ENCODE measurements at regions not wholly inside any gene's neighbourhood (a gene's known extent, or its start where the extent isn't known, plus 50 kb on each side); places are given as distances from the start of the nearest gene placed in this dataset.

- DNase-seq = no peak
These were observed 217.7 kb upstream of the TLE3 start for GRCh38 chr15:70315431-70315830.

- no peak for DNase-seq
These were observed 217.0 kb upstream of the TLE3 start for GRCh38 chr15:70314688-70315087.

- DNase-seq = no peak
These were observed 216.3 kb upstream of the TLE3 start for GRCh38 chr15:70314018-70314354.

- no peak for DNase-seq
These were observed 215.6 kb upstream of the TLE3 start for GRCh38 chr15:70313099-70314017.

- no peak for DNase-seq
These were observed 214.1 kb upstream of the TLE3 start for GRCh38 chr15:70311821-70312220.

- DNase-seq = no peak
These were observed 212.0 kb upstream of the TLE3 start for GRCh38 chr15:70309716-70310115.

- DNase-seq = no peak
These were observed 211.2 kb upstream of the TLE3 start for GRCh38 chr15:70308735-70309434.

- DNase-seq = no peak
These were observed 210.5 kb upstream of the TLE3 start for GRCh38 chr15:70308011-70308734.

GRCh38 chr15:70306582-70306981 is 208.9 kb upstream of the TLE3 start:
- no peak for DNase-seq

GRCh38 chr15:70306081-70306480 is 208.4 kb upstream of the TLE3 start:
- no peak for DNase-seq

GRCh38 chr15:70303981-70304380 is 206.3 kb upstream of the TLE3 start:
- no peak for DNase-seq

GRCh38 chr15:70302360-70302759 is 204.6 kb upstream of the TLE3 start:
- no peak for DNase-seq

- no peak for DNase-seq
These were observed 203.7 kb upstream of the TLE3 start for GRCh38 chr15:70301396-70301795.

- DNase-seq = no peak
These were observed 202.5 kb upstream of the TLE3 start for GRCh38 chr15:70299931-70300869.

- no peak for DNase-seq
These were observed 199.8 kb upstream of the TLE3 start for GRCh38 chr15:70297465-70298058.

GRCh38 chr15:70294731-70295305 is 197.1 kb upstream of the TLE3 start:
- DNase-seq = no peak

GRCh38 chr15:70293591-70294470 is 196.1 kb upstream of the TLE3 start:
- no peak for DNase-seq

- DNase-seq = no peak
These were observed 195.4 kb upstream of the TLE3 start for GRCh38 chr15:70293138-70293537.

- DNase-seq = no peak
These were observed 194.5 kb upstream of the TLE3 start for GRCh38 chr15:70292076-70292760.
